GM18517 (cell line): ENCODE measurements at regions not wholly inside any gene's neighbourhood (a gene's known extent, or its start where the extent isn't known, plus 50 kb on each side); places are given as distances from the start of the nearest gene placed in this dataset.
A peak's percentile ranks its signal among the peaks of the same experiment; 100 is the strongest.

Experiments used
- ATAC-seq: cut with Tn5 transposase; IDR thresholded peaks from one replicate; pipeline ENCODE4 v1.9.1; 2021; ENCODE audit warnings: mild to moderate bottlenecking, moderate library complexity; ENCODE audit not compliant: unreplicated experiment

DNA sequence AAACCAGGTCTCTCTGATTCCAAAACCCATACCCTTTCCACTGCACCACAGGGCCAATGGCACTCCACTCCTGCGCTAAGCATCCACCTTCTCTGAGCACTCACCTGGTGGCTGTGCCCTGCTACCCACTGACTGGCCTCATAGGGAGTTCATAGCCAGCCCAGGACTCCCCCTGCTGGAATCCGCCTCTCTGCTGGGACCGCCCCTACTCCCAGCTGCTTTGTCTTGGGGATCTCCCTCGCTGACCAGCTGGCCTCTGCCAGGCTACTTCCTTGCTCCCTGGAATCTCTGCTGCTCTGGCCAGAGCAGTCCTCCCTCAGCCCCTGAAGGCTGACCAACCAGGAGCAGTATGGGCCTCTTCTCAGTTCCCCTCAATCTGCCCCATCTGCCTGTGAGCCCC, 129.7 kb downstream of the FAXC start:
- peak; percentile 79 for ATAC-seq

DNA sequence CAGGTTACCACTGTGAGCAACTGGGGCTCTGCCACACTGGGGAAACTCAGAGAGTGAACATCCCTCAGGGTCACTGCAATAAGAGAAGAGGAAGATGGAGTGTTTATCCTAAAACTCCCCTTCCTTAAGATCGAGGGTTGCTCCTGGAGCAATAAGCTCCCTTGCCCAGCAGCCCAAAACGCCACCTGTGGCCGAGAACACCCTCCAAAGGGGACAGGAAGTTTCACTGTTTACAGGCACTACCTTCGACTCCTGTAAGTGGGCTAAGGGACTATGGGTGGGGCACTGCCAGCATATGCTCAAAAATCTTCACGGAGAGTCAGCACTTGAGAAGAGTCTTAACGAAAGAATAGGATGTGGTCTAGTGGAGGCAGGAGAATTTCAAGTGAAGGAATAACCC, 132.5 kb downstream of the FAXC start:
- no peak for ATAC-seq

DNA sequence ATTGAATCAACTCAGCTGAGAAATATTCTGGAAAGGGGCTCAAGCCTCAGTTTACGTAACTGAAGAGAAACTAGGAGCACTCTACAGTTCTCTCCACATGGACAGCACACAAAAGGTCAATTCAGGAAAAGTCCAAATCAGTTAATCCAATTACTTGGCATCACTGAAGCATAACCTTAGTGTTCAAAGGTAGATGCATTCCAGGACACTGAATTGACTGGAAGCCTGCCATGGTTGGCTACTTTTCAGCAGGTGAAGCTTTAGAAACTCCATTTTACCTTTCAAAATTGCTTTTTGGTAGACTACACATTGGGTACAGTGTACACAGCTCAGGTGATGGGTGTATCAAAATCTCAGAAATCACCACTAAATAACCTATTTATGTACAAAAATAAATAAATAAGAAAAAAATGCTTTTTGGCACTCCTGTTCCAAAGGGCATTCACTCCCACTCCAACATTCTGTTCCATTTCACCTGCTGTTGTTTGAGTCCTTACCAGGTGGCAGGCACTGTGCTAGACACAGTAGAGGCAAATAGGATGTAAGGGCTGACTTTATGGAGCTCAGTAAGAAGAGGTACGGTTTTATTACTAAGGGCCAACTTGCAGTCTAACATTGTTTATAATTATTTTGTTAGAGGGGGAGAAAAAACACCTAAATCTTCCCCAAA, 153.4 kb downstream of the FAXC start:
- ATAC-seq: no peak

DNA sequence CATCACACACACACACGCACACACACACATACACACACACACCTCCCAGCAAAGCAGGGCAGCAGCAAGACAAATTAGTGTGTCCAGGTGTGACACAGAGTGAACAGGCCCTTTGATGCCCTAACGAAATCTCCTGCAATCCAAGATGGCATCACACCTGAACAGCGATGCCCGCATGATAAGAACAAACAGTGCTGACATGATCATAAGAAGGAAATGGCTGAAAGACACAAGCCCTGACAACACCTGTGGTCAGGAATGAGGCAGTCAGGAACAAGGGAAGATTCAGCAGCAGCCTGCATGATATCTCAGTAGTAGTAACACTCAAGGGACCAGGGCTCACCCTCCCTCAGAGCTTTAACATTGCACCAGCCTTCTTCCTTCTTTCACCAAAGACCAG, 156.9 kb downstream of the FAXC start:
- no peak for ATAC-seq

DNA sequence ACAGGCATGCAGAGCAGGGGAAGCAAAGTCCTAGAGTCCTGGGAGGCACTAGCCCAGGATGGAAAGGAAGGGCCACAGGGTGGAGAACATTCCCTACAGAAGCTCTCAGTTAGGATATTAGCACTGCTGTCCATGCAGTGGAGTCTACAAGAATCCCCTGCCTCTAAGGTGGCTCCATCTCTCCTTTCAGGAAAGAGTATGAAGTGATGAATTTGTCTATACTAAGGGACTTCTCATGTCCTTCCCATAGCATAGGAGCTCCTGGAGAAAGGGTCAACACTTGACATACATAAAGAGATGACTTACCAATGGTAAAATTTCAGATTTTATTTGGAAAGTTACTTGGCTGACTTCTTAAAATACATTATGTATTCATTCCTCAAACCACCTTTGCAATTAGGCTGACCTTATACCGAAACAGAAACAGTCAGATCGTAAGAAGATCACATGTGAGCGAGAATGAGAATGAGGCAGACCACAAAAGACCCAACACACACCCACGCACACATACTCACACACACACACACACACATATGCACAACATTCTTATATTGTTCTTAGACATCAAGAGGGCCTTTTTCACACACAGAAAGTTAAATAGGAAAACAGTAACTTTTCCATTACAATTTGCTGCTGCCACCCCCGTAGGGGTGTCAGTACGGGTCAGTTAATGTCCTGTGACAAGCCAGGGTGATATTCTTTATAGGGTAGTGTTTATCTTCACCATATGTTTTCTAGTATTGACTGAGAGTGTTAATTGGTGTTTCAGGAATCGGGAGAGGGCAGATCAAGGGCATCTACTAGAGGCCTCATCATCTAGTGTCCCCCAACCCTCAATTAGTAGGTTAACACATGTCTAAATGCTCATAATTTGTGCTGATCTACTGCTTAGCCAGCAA, 159.4 kb downstream of the FAXC start:
- ATAC-seq: peak; percentile 99

DNA sequence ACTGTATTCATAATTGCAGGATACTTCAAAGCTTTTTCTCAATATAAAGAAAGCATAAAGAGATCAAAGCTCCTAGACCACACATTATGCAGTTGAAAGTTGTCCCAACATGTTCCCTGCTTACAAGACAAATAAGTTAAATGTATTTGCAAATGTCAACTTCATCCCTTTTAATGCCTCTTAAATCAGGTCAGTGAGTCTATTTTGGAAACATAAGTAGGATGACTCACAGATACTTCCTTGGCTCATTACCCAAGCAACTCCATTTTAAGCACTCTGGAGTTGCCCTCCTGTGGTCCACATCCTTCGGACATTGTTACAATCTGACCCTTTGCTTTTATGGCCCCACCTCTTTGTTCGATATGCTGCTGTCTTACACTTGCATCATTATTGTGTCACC, 162.0 kb downstream of the FAXC start:
- ATAC-seq: no peak

DNA sequence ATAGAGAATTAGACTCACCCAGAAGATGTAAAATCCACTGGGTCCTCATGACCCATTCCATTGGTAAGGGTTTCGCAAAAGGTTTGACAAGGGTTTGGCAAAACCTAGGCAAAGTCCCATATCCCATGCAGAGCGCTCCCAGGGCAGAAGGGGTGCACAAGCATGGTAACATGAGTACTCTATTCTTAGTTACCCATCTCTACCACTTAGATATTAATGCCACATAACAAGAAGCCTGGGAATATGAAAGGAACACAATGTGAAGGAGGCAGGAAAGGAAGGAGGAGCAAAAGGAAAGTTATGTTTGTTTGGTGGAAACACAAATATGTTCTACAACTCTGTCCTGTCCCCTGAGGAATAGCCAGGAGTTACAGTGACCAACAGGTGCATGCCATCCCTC, 163.1 kb downstream of the FAXC start:
- no peak for ATAC-seq

DNA sequence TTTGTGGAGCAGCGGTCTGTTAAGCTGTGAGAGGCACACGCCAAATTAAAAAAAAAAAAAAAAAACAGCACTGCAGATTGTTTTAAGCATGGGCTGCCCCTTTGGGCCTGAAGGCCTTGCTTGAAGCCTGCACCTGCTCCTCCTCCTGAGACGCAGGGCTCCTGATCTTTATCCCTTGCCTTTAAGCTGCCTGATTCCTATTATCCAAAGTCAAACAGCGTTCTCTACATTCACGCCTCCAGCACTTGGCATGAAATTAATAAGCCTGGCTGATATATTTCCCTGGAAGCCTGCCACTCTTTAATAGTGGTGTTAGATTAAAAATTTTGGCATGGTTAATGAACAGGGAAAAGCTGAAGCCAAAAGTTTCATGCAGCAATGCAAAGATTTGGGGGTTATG, 163.9 kb downstream of the FAXC start:
- ATAC-seq: no peak

DNA sequence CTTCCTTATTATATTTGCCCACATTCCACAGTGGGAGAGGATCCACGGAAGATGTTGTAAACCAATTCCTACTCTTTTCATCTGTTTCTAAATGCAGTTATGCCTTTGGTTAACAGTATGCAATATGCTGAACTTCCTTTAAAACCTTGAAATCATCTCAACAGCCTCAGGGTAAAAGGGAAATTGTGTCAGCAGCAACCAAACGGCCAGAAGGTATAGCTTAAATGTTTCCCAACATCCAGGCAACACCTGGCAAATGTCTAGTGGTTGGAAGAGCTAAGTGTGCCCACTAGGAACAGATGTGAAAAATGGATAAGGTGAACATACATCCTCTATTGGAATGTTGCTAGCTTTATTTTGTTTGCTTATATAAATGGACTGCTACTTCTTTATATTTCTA, 164.8 kb downstream of the FAXC start:
- no peak for ATAC-seq

DNA sequence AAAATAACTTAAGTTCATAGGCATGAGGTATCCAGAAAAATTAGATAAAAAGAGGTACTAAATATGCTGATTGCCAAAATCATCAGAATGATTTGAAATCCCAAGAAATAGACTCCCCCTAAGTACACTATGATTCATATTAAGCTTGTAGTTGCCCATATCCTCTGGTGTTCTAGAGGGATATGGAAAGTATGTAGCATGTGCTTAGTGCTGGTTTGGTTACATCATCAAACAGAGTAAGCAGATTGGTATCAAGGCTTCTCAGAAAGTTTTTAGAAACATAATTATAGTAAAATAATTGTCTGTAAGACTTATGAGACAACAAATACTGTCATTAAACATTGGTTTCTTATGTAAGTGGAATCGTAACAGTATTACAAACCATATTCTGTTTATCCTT, 166.4 kb downstream of the FAXC start:
- ATAC-seq: no peak

DNA sequence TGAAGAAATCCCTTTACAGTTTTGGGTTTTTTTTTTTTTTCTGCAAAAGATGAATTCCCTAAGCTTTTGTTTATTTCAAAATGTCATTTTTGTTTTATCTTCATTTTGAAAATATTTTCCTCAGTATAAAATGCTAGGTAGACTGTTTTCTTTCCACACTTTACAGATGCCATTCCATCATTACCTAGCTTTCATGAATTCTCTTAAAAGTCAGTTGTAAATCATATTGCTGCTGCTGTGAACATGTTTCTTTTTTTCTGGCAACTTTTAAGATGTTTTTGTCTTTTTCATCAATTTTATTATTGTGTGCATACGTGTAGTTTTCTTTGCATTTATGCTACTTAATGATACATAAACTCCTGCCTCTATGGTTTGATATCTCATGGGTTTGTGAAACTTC, 168.3 kb downstream of the FAXC start:
- no peak for ATAC-seq

DNA sequence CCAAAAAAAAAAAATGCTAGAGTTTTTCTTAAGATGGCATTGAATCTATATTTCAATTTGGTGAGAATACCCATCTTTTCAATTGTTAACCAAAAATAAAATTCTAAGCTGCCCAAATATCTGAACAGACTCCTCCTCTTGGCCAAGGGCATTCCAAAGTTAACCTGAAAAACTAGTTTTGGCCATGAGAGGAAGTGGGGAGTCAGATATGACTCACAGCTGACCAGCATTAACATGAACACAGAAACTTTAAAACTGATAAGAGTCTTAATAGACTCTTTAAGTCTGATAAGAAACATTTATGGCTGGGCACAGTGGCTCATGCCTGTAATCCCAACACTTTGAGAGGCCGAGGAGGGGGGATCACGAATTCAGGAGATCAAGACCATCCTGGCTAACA, 171.3 kb downstream of the FAXC start:
- ATAC-seq: no peak

DNA sequence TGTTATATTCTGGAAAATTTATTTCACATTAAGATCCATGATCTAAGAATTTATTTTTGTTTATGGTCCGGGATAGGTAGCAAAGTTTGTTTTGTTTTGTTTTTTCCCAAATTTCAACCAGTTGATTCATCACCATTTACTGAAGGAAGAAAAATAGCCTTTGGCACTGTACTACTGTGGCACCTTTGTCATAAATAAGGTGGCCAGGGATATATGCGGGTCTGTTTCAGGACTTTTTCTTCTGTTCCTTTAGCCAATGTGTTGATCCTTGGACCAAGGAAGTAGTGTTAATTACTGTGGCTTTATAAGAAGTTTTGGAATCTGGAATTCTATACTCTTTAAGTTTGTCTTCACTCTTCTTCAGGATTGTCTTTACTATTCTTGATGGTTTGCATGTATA, 171.7 kb downstream of the FAXC start:
- ATAC-seq: no peak

DNA sequence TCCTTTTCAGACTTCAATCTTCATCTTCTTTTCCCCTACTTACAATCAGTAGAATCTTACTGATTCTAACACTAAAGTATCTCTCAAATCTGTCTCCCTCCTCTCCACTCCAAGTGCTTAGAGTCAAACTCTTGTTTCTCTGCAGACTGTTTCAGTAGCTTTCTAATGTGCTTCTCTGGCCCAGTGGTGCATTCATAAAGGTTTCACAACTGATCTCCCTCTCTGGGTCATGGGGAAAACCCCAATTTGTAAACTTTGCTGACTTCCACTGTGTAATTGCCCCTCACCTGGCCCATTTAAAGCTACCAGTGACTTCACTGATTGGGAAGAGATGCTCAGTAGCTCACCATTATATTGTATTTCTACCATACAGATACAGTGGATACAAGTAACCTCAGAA, 183.6 kb downstream of the FAXC start:
- peak; percentile 73 for ATAC-seq

DNA sequence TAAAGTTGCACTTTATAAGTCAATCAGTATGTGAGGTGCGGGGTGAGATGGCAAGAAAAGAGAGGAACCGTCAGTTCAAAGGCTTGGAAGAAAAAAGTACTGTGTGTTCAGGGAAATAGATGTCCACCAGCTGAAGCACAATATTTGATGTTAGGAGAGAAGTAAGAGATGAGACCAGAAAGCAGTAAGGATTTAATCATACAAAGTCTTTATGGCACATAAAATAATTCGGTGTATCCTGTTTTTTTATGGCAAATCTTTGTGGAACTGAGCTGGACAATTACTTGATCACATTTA, 197.2 kb downstream of the FAXC start:
- peak; percentile 23 for ATAC-seq

DNA sequence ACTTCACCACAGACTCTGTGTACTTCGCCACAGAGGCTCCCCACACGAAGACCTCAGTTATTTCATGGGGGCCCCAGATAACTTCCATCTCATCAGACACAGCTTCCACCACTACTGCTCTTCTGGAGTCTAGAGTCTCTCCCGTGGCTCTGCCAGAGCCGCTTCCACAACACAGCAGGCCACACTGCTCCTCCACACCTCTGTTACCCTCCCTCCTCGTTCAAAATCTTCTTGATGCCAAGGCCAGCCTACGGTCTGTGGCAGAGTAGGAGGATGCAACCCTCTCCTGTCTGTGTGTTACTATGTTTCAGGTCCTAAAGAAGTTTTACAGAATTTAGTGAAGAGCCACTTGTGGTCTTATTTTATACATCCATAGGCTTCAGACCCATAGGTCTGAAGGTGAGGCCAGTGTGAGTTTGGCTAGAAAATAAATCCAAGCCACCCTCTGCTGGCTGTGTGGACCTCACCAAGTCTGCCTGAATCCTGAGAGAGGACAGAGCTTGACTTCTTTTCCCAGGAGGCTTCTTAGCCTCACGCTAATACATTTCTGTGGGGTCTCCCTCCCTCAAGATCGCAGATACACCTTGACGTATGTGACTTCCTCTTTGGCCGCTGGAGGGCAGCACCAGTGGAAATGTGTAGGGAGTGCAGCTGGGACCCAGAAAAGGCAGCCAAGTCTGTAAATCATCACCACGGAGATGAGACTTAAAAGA, 197.7 kb downstream of the FAXC start:
- peak; percentile 98 for ATAC-seq

DNA sequence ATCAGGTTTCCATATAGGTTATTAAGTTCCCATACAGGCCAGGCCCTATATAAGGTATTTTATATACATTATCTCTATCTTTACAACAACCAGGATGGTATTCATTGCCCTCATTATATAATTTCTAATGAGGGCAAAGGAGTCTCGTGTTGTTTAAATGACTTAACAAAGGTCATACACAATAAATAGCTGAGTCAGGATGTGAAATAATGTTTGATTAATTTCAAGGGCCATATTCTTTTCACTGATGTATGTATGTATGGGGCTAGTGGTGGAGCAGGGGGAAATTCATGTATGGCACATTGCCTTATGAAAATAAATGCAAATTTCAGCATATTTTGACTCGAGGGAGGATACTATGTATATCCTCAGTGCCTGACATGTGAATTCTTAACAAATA, 200.7 kb downstream of the FAXC start:
- no peak for ATAC-seq

DNA sequence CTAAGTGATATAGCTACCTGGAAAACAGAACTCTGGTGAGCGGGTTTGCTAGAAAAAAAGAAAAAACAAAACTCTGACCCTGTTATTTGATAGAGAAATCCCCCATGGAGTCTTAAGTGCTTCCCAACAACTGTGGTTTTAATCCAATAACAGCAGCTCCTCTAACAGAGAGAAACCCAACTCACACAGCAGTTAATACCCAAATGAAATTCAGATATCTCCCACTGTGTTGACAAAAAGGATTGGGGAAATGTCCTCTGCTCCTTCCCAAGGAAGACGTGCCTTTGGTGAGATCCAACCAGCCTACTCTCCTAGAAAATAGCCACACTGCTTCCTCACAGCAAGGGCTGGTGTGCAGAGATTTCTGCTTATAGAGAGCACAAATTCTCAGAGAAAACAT, 200.4 kb upstream of the FBXL4 start:
- no peak for ATAC-seq

DNA sequence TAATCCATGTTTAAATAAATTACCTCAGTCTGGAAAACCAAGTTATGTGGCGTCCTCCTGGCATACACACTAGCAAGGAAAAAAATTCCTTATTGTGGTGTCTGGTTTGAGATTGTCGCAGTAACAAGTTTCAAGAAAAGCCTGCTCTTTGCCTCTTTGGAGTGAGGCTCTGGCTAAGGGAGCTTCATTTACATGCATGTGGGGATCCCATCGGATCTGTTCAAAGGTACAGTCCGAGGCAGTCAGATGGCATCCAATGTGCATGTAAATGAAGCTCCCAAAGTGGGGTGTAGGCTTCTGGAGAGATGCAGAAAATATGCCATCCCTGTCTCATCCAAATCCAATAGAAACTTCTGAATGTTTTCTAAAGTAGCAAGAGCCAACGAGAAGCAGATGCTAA, 199.5 kb upstream of the FBXL4 start:
- no peak for ATAC-seq

DNA sequence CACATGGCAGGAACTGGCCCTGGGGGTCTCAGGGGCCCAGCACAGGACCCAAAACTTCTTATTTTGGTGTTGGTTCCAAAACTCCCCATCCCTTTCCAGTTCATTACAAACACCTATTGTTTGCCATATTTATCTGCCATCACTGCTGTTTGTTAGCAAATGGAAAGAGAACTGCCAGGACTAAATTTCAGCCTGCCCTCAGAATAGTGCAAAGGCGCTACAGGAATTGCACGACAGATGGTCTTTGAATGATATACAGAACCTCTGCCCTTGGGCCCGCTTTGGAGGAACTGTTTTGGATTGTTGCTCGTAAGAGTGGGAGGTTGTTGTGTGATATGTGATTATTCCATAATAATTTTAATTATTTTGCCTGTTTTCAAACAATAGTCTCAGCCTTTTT, 199.0 kb upstream of the FBXL4 start:
- ATAC-seq: no peak

DNA sequence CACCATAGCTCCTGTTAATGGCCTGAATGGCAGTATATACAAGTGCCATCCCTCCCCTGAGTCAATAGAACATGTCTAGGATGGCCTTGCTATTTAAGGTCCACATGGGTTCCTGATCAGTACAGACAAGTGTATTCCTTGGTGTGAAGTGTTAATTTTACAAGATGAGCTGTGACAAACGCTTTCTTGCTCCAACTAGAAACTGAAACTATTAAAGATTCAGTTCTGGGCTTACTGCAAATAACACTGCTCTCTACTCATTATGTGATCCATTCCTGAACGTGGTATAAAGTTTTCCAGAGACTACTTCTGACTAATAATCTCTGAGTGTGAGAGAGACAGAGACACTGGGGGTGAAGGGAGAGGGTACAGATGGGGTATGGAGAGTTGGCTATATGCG, 198.0 kb upstream of the FBXL4 start:
- no peak for ATAC-seq
